Thoracic aorta (tissue), 2 donors: ENCODE measurements at regions not wholly inside any gene's neighbourhood (a gene's known extent, or its start where the extent isn't known, plus 50 kb on each side); places are given as distances from the start of the nearest gene placed in this dataset.
A peak's percentile ranks its signal among the peaks of the same experiment; 100 is the strongest.

ENCODE experiments used
- ATAC-seq: fragments of 150-250 bp; one replicate; pipeline ENCODE4 v1.8.0; 2017; ENCODE audit warnings: low read depth; ENCODE audit not compliant: insufficient number of reproducible peaks, low FRiP score
- DNase-seq: peaks from one replicate; pipeline ENCODE4 v3.0.0-alpha.2; 2020; ENCODE audit warnings: low spot score
- H3K27ac ChIP-seq, 2 donors: fragments of 200-600 bp; sonication (generic); 1 replicate in 1 of 2; 2 replicates in 1 of 2; pipeline ENCODE4 v1.5.1; 2016; ENCODE audit warnings: mild to moderate bottlenecking in 2 of 2, moderate library complexity in 2 of 2
- H3K27me3 ChIP-seq: fragments of 200-600 bp; sonication (generic); replicated peaks from 2 replicates; pipeline ENCODE4 v1.6.0; 2016; ENCODE audit warnings: mild to moderate bottlenecking; ENCODE audit not compliant: insufficient read depth
- H3K36me3 ChIP-seq: fragments of 200-600 bp; sonication (generic); one replicate; pipeline ENCODE4 v1.5.1; 2016
- H3K4me1 ChIP-seq, 2 donors: fragments of 200-600 bp; sonication (generic); 1 replicate in 1 of 2; 2 replicates in 1 of 2; pipeline versions ENCODE4 v1.5.1 to v1.6.0; 2016; ENCODE audit warnings: low read depth in 2 of 2, mild to moderate bottlenecking in 1 of 2; ENCODE audit not compliant: control insufficient read depth in 1 of 2
- H3K4me3 ChIP-seq: fragments of 200-600 bp; sonication (generic); 2 replicates; pipeline ENCODE4 v1.5.1; 2016; ENCODE audit warnings: mild to moderate bottlenecking
- H3K9me3 ChIP-seq: fragments of 200-600 bp; sonication (generic); 2 replicates; pipeline ENCODE4 v1.5.1; 2016
- CTCF ChIP-seq: fragments of 200-600 bp; sonication (generic); IDR thresholded peaks from one replicate; pipeline ENCODE4 v1.5.1; 2019; ENCODE audit warnings: antibody characterized with exemption

- Histone ChIP-seq H3K27ac (peak overlapping the region; percentile 31 to 44), H3K4me3 (no peak overlapping the region), H3K9me3 (no peaks in the 10 kb centered on the region), H3K36me3 (no peaks in the 10 kb centered on the region), H3K27me3 (no peaks in the 10 kb centered on the region), H3K4me1 (peaks cover 0 to 40% of the 10 kb centered on the region in 2 donors)
- ATAC-seq = peak; percentile 67
- peak; percentile 18 for DNase-seq
- peak; percentile 74 for TF ChIP-seq CTCF
Measured at GRCh38 chr21:38159355-38159754, 97.4 kb upstream of the KCNJ15 start.

- Histone ChIP-seq H3K4me3 (no peak overlapping the region), H3K27me3 (no peaks in the 10 kb centered on the region), H3K4me1 (peaks cover 7 to 27% of the 10 kb centered on the region in 2 donors), H3K36me3 (no peaks in the 10 kb centered on the region), H3K27ac (peak overlapping the region in 1 of 2 donors; percentile 53), H3K9me3 (no peaks in the 10 kb centered on the region)
- no peak for ATAC-seq
- no peak for DNase-seq
- TF ChIP-seq CTCF = no peak
Measured at GRCh38 chr21:38165466-38166172, 91.2 kb upstream of the KCNJ15 start.

- DNase-seq = no peak
Measured at GRCh38 chr21:38166173-38166535, 90.6 kb upstream of the KCNJ15 start.

GRCh38 chr21:38167345-38167744, 89.4 kb upstream of the KCNJ15 start:
- DNase-seq = no peak
- no peak for ATAC-seq
- no peak for TF ChIP-seq CTCF
- Histone ChIP-seq H3K27ac (no peak overlapping the region), H3K4me1 (peaks cover 18 to 44% of the 10 kb centered on the region in 2 donors), H3K9me3 (no peaks in the 10 kb centered on the region), H3K36me3 (no peaks in the 10 kb centered on the region), H3K27me3 (no peaks in the 10 kb centered on the region), H3K4me3 (no peak overlapping the region)

More at GRCh38 chr21:38166173-38166535, 90.6 kb upstream of the KCNJ15 start:
- Histone ChIP-seq H3K4me1 (peaks cover 12 to 32% of the 10 kb centered on the region in 2 donors), H3K4me3 (no peak overlapping the region), H3K27me3 (no peaks in the 10 kb centered on the region), H3K27ac (peak overlapping the region; percentile 31 to 53), H3K36me3 (no peaks in the 10 kb centered on the region), H3K9me3 (no peaks in the 10 kb centered on the region)
- ATAC-seq = no peak
- no peak for TF ChIP-seq CTCF

GRCh38 chr21:38170283-38170682, 86.5 kb upstream of the KCNJ15 start:
- ATAC-seq = no peak
- Histone ChIP-seq H3K4me3 (no peak overlapping the region), H3K36me3 (no peaks in the 10 kb centered on the region), H3K9me3 (no peaks in the 10 kb centered on the region), H3K27ac (peak overlapping the region in 1 of 2 donors; percentile 29), H3K4me1 (peaks cover 20 to 62% of the 10 kb centered on the region in 2 donors), H3K27me3 (no peaks in the 10 kb centered on the region)
- TF ChIP-seq CTCF = peak; percentile 31
- no peak for DNase-seq
